Body of pancreas (tissue), 4 donors: ENCODE measurements at regions not wholly inside any gene's neighbourhood (a gene's known extent, or its start where the extent isn't known, plus 50 kb on each side); places are given as distances from the start of the nearest gene placed in this dataset.
"Not testable (repeated sequence)": the region's sequence is repeated elsewhere in the genome, so short reads cannot be mapped to it uniquely, and the experiment has no call there.

Experiments
- ATAC-seq: fragments of 150-250 bp; one replicate; pipeline ENCODE4 v1.9.1; 2016
- DNase-seq, 4 donors: peaks; one replicate each; pipeline ENCODE4 v3.0.0-alpha.2; 2019
- H3K27ac ChIP-seq, 4 donors: fragments of 200-600 bp; sonication (generic); 1 replicate in 3 of 4; 2 replicates in 1 of 4; pipeline versions ENCODE4 v1.5.1 to v1.6.1; 2016 to 2019; ENCODE audit warnings: mild to moderate bottlenecking in 1 of 4, mixed read lengths in 1 of 4, moderate library complexity in 1 of 4
- H3K27me3 ChIP-seq, 2 donors: fragments of 200-600 bp; sonication (generic); one replicate each; pipeline ENCODE4 v1.6.0; 2016; ENCODE audit warnings: mild to moderate bottlenecking in 1 of 2
- H3K36me3 ChIP-seq, 2 donors: fragments of 200-600 bp; sonication (generic); replicated peaks in 1 of 2; 2 replicates each; pipeline ENCODE4 v1.5.1; 2016; ENCODE audit warnings: low read depth in 2 of 2; ENCODE audit not compliant: insufficient read depth in 1 of 2
- H3K4me1 ChIP-seq: fragments of 200-600 bp; sonication (generic); one replicate; pipeline ENCODE4 v1.6.0; 2016
- H3K4me3 ChIP-seq, 2 donors: fragments of 200-600 bp; sonication (generic); 1 replicate in 1 of 2; 2 replicates in 1 of 2; pipeline ENCODE4 v1.5.1; 2016 to 2019
- H3K9me3 ChIP-seq, 3 donors: fragments of 200-600 bp; sonication (generic); 1 replicate in 2 of 3; 2 replicates in 1 of 3; pipeline ENCODE4 v1.5.1; 2016
- CTCF ChIP-seq, 7 experiments: fragments of 450-650 bp in 4 of 7; fragments of 200-600 bp in 3 of 7; sonication (generic) in 3 of 7; IDR thresholded peaks; one replicate each; pipeline ENCODE4 v1.5.1; 2016 to 2019; ENCODE audit warnings: antibody characterized with exemption in 7 of 7
- POLR2A ChIP-seq, 3 donors: fragments of 450-650 bp; IDR thresholded peaks; one replicate each; pipeline ENCODE4 v1.6.1; 2016; ENCODE audit warnings: antibody characterized with exemption in 3 of 3, mild to moderate bottlenecking in 2 of 3
- WGBS, 2 donors: methylation state at CpG; one replicate each; pipeline ENCODE4 v1.1.5; 2017; 5-methylcytosine and 5-hydroxymethylcytosine counted together
- intact Hi-C: fragments of 100-400 bp; cut with DNase I; formaldehyde crosslinking; loops from one replicate; pipeline ENCODE4 v1.15.1; 2023

GRCh38 chr6:165837948-165838745, 175.1 kb upstream of the PDE10A start:
- no peak overlapping the region for H3K27ac ChIP-seq
- TF ChIP-seq CTCF (IDR thresholded peaks at IDR 0.05) = no peak
- TF ChIP-seq POLR2A (IDR thresholded peaks at IDR 0.05) = no peak
- no peak overlapping the region for H3K4me3 ChIP-seq
- intact Hi-C loops = no loop called here
- DNase-seq = no peak
- 56 to 78% methylated on average over 9 of the region's 9 CpGs for WGBS, 2 donors
- no peaks in the 10 kb centered on the region for H3K27me3 ChIP-seq
- no peak for ATAC-seq
- H3K9me3 ChIP-seq = no peaks in the 10 kb centered on the region
- H3K4me1 ChIP-seq = peaks cover 28% of the 10 kb centered on the region
- no peaks in the 10 kb centered on the region for H3K36me3 ChIP-seq

GRCh38 chr6:165836648-165837047, 173.6 kb upstream of the PDE10A start:
- DNase-seq, H3K27ac ChIP-seq, H3K36me3 ChIP-seq, H3K4me3 ChIP-seq, intact Hi-C loops, H3K27me3 ChIP-seq, H3K9me3 ChIP-seq, ATAC-seq: not testable (repeated sequence)
- peaks cover 28% of the 10 kb centered on the region for H3K4me1 ChIP-seq
- WGBS, 2 donors = 87 to 91% methylated on average over 4 of the region's 4 CpGs

- H3K36me3 ChIP-seq = no peaks in the 10 kb centered on the region
- peak; percentile 49 to 78 (median 62) for DNase-seq
- ATAC-seq = peak; percentile 68
- H3K4me3 ChIP-seq = no peak overlapping the region
- H3K4me1 ChIP-seq = peaks cover 28% of the 10 kb centered on the region
- WGBS, 2 donors = 35 to 38% methylated on average over 6 to 13 of the region's 13 CpGs
- TF ChIP-seq CTCF (IDR thresholded peaks at IDR 0.05) (no peak), POLR2A (IDR thresholded peaks at IDR 0.05) (no peak)
- no peaks in the 10 kb centered on the region for H3K9me3 ChIP-seq
- no peak overlapping the region for H3K27ac ChIP-seq
- intact Hi-C loops = no loop called here
- no peaks in the 10 kb centered on the region for H3K27me3 ChIP-seq
Observed at GRCh38 chr6:165835410-165835851, 172.4 kb upstream of the PDE10A start.

- DNase-seq (peak; percentile 95 to 100 (median 98)), ATAC-seq (peak; percentile 99)
- 13 to 27% methylated on average over 4 to 11 of the region's 11 CpGs for WGBS, 2 donors
- intact Hi-C loops = no loop called here
- no peak overlapping the region for H3K27ac ChIP-seq
- peaks cover 28% of the 10 kb centered on the region for H3K4me1 ChIP-seq
- no peaks in the 10 kb centered on the region for H3K9me3 ChIP-seq
- no peak overlapping the region for H3K4me3 ChIP-seq
- TF ChIP-seq POLR2A (IDR thresholded peaks at IDR 0.05) = no peak
- TF ChIP-seq CTCF (IDR thresholded peaks at IDR 0.05) = no peak
- no peaks in the 10 kb centered on the region for H3K27me3 ChIP-seq
- no peaks in the 10 kb centered on the region for H3K36me3 ChIP-seq
Observed at GRCh38 chr6:165834613-165835259, 171.7 kb upstream of the PDE10A start.

GRCh38 chr6:165833355-165833754, 170.3 kb upstream of the PDE10A start:
- H3K4me1 ChIP-seq = peaks cover 28% of the 10 kb centered on the region
- ATAC-seq (no peak), DNase-seq (no peak)
- no peak overlapping the region for H3K27ac ChIP-seq
- no peaks in the 10 kb centered on the region for H3K9me3 ChIP-seq
- H3K36me3 ChIP-seq = no peaks in the 10 kb centered on the region
- intact Hi-C loops = no loop called here
- WGBS, 2 donors = 62 to 79% methylated on average over 2 to 3 of the region's 3 CpGs
- H3K27me3 ChIP-seq = no peaks in the 10 kb centered on the region
- TF ChIP-seq POLR2A (IDR thresholded peaks at IDR 0.05) (no peak), CTCF (IDR thresholded peaks at IDR 0.05) (no peak)
- no peak overlapping the region for H3K4me3 ChIP-seq
